GM19395 (cell line): ENCODE measurements at regions not wholly inside any gene's neighbourhood (a gene's known extent, or its start where the extent isn't known, plus 50 kb on each side); places are given as distances from the start of the nearest gene placed in this dataset.
"Not testable (repeated sequence)": the region's sequence is repeated elsewhere in the genome, so short reads cannot be mapped to it uniquely, and the experiment has no call there.

Experiments
- ATAC-seq: cut with Tn5 transposase; IDR thresholded peaks from one replicate; pipeline ENCODE4 v1.9.1; 2021; ENCODE audit warnings: mild to moderate bottlenecking, moderate library complexity; ENCODE audit not compliant: unreplicated experiment

GRCh38 chr11:39462506-39462905 is 1996.9 kb downstream of the LRRC4C start:
- ATAC-seq, result no peak

GRCh38 chr11:39461066-39461465 is 1998.4 kb downstream of the LRRC4C start:
- ATAC-seq, result no peak

- no peak for ATAC-seq
Measured at GRCh38 chr11:39459606-39460005, 1999.8 kb downstream of the LRRC4C start.

- no peak for ATAC-seq
Measured at GRCh38 chr11:39458481-39458880, 2001.0 kb downstream of the LRRC4C start.

- no peak for ATAC-seq
Measured at GRCh38 chr11:39443424-39444022, 2015.9 kb downstream of the LRRC4C start.

DNA sequence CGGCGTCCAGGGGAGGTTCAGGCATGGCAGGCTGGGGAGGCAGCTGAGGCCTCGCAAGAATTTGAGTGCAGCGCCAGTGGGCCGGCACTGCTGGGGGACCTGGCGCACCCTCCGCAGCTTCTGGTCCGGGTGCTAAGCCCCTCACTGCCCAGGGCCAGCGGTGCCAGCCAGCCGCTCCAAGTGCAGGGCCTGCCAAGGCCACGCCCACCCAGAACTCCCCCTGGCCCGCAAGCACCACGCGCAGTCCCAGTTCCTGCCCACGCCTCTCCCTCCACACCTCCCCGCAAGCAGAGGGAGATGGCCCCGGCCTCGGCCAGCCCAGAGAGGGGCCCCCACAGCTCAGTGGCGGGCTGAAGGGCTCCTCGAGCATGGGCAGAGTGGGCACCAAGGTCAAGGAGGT is 2017.3 kb downstream of the LRRC4C start:
- no peak for ATAC-seq

DNA sequence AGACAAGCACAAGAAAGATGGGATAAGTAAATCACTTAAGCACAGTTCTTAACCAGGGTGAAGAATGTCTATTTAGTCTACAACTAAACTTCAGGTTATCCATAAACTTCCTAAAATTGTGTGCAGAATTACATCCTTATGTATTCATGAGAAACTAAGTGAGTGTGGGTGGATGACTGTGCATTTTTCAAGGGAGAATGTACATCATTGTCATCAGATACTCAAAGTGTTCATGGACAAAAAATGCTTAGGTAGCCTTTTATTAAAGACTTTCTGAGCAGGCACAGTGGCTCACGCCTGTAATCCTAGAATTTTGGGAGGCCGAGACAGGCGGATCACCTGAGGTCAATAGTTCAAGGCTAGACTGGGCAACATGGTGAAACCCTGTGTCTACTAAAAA is 2023.8 kb downstream of the LRRC4C start:
- ATAC-seq, result no peak

- no peak for ATAC-seq
Measured at GRCh38 chr11:39434466-39434865, 2025.0 kb downstream of the LRRC4C start.

- no peak for ATAC-seq
Measured at GRCh38 chr11:39432929-39433328, 2026.5 kb downstream of the LRRC4C start.

- no peak for ATAC-seq
Measured at GRCh38 chr11:39425226-39425625, 2034.2 kb downstream of the LRRC4C start.

DNA sequence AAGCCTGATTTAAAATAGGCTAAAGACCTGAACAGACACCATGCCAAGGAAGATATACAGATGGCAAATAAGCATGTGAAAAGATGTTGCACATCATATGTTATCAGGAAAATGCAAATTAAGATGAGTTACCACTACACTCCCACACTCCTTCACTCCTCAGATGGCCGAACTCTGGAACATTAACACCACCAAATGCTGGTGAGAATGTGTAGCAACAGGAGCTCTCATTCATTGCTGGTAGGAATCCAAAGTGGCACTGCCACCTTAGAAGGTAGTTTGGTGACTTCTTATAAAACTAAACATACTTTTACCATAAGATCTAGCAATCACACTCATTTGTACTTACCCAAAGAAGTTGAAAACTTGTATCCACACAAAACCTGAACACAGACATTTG is 2047.3 kb downstream of the LRRC4C start:
- ATAC-seq, result no peak

- no peak for ATAC-seq
Measured at GRCh38 chr11:39385911-39386310, 2073.5 kb downstream of the LRRC4C start.

DNA sequence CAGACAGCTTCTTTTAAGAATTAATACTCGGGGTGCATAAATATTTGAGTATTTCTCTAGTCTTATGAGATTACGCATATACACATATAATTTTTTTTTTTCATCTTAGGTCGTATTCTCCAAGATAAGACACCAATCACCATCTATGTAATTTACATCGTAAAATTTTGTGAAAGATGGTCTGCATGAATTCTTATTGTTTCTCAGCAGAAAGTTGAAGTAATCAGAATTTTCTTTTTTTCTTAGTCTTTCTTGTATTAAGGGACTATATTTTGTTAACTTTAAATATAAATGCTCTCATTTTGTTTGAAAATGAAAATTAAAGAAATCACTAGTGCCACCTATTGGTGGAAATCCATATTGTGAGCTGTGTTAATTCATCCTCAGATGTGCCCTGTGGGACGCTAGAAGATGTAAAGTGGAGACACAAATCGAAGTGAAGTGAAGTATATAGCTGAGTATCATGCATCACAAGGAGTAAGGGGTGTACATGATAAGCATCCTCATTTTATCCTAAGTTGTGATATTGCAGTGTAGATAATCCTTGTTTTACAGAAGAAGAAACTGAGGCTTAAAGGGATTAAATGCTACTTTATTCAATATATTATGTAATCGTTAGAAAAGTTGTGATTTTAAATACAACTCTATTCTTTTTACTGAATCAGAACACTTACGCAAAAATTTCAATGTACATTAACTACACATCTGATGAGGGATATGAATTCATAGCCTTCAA is 2084.3 kb downstream of the LRRC4C start:
- ATAC-seq, result no peak

- ATAC-seq, result no peak
Measured at GRCh38 chr11:39367534-39367933, 2091.9 kb downstream of the LRRC4C start.

GRCh38 chr11:39365809-39366436 is 2093.5 kb downstream of the LRRC4C start:
- ATAC-seq, result no peak

GRCh38 chr11:39363571-39363970 is 2095.9 kb downstream of the LRRC4C start:
- ATAC-seq, result no peak

DNA sequence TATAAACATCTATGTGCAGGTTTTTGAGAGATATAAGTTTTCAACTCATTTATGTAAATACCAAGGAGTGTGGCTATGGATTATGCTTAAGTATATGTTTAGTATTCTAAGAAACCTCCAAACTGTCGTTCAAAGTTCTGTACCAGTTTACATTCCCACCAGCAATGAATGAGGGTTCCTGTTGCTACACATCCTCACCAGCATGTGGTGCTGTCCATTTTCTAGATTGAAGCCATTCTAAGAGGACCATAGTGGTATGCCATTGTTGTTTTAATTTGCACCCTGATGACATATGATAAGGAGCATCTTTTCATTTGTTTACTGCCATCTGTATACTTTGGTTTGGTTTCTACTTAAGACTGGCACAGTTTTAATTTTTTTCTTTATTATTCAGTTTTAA is 2097.9 kb downstream of the LRRC4C start:
- ATAC-seq, result no peak

- no peak for ATAC-seq
Measured at GRCh38 chr11:39345834-39346442, 2113.5 kb downstream of the LRRC4C start.

DNA sequence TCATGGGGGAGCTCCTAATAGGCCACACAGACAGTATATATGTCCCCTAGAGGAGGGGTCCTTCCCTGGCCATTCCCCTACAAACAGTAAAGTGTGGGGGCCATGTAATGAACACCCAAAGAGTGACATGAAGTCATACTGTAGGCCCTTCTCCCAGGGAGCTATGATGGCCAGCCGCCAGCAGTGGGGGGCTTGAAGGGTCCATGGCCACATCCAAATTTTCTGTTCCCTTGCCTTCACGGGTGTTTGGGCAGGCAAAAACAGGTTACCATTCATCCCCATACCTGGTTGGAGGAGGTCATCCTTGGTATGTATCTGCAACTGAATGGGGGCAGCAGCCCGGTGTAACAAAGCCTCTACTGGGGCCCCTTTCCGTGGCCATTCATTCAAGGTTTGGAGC is 2118.0 kb downstream of the LRRC4C start:
- ATAC-seq, result no peak

GRCh38 chr11:39333006-39333405 is 2126.4 kb downstream of the LRRC4C start:
- not testable (repeated sequence) for ATAC-seq

- ATAC-seq, result no peak
Measured at GRCh38 chr11:39327302-39327701, 2132.2 kb downstream of the LRRC4C start.

- not testable (repeated sequence) for ATAC-seq
Measured at GRCh38 chr11:39311888-39312287, 2147.6 kb downstream of the LRRC4C start.
